Natural killer cell treated with Interleukin-12 subunit alpha and Interleukin-12 subunit beta and Interleukin-15 and Interleukin-18, amount 100 ng/mL, for 72 hours (primary cell): ENCODE measurements at regions not wholly inside any gene's neighbourhood (a gene's known extent, or its start where the extent isn't known, plus 50 kb on each side); places are given as distances from the start of the nearest gene placed in this dataset.

Experiments used
- ATAC-seq, 2 donors: fragments of 150-1000 bp; cut with Tn5 transposase in 1 of 2; sonication (Bioruptor Pico), chemical (Tn5 transposase) in 1 of 2; 2 replicates each; pipeline ENCODE4 v1.10.0; 2021
- DNase-seq: peaks from one replicate; pipeline ENCODE4 v3.0.0; 2022; ENCODE audit warnings: low spot score
- H3K27ac Mint-ChIP-seq, 2 donors: 1 replicate in 1 of 2; 2 replicates in 1 of 2; pipeline ENCODE4 v1.8.0; 2022; ENCODE audit warnings: mixed read lengths in 2 of 2, mild to moderate bottlenecking in 1 of 2, moderate library complexity in 1 of 2
- H3K27me3 Mint-ChIP-seq, 2 donors: 1 replicate in 1 of 2; 2 replicates in 1 of 2; pipeline ENCODE4 v1.8.0; 2022; ENCODE audit warnings: mixed read lengths in 2 of 2
- H3K36me3 Mint-ChIP-seq: one replicate; pipeline ENCODE4 v1.8.0; 2022; ENCODE audit warnings: mixed read lengths
- H3K4me1 Mint-ChIP-seq, 2 donors: 1 replicate in 1 of 2; 2 replicates in 1 of 2; pipeline ENCODE4 v1.8.0; 2022; ENCODE audit warnings: low read depth in 2 of 2, mixed read lengths in 2 of 2, mild to moderate bottlenecking in 1 of 2
- H3K4me3 Mint-ChIP-seq: one replicate; pipeline ENCODE4 v1.8.0; 2022; ENCODE audit warnings: mixed read lengths
- H3K9me3 Mint-ChIP-seq: 2 replicates; pipeline ENCODE4 v1.8.0; 2022; ENCODE audit warnings: mixed read lengths

DNA sequence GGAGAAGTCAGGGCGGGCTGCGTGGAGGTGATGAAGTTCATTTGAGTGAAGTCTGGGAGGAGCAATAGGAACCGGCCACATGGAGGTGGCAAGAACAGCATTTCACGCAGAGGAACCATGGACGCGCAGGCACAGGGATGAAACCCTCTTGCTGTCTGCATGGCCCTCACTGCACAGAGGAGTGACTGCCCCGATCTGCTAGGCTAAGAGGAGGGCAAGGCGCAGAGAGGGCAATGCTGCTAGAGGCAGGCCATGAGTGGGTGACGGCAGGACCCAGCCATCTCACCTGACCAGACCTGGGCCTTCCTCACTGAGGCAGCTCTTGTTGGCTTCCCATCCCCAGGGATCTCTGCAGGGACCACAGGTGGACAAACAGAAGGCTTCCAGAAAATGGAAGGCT lies 90.3 kb downstream of the BARX1 start:
- no peaks in the 10 kb centered on the region for H3K36me3 Mint-ChIP-seq
- H3K27me3 Mint-ChIP-seq: peaks cover 17 to 42% of the 10 kb centered on the region in 2 donors
- H3K9me3 Mint-ChIP-seq: no peaks in the 10 kb centered on the region
- H3K4me1 Mint-ChIP-seq: no peaks in the 10 kb centered on the region
- DNase-seq (no peak), ATAC-seq (no peak)
- H3K4me3 Mint-ChIP-seq: no peak overlapping the region
- no peak overlapping the region for H3K27ac Mint-ChIP-seq

GRCh38 chr9:93864032-93864431 lies 91.1 kb downstream of the BARX1 start:
- Mint-ChIP-seq H3K27me3 (peaks cover 20 to 40% of the 10 kb centered on the region in 2 donors), H3K4me1 (no peaks in the 10 kb centered on the region), H3K4me3 (no peak overlapping the region), H3K9me3 (no peaks in the 10 kb centered on the region), H3K36me3 (no peaks in the 10 kb centered on the region), H3K27ac (no peak overlapping the region)
- ATAC-seq (no peak), DNase-seq (no peak)

DNA sequence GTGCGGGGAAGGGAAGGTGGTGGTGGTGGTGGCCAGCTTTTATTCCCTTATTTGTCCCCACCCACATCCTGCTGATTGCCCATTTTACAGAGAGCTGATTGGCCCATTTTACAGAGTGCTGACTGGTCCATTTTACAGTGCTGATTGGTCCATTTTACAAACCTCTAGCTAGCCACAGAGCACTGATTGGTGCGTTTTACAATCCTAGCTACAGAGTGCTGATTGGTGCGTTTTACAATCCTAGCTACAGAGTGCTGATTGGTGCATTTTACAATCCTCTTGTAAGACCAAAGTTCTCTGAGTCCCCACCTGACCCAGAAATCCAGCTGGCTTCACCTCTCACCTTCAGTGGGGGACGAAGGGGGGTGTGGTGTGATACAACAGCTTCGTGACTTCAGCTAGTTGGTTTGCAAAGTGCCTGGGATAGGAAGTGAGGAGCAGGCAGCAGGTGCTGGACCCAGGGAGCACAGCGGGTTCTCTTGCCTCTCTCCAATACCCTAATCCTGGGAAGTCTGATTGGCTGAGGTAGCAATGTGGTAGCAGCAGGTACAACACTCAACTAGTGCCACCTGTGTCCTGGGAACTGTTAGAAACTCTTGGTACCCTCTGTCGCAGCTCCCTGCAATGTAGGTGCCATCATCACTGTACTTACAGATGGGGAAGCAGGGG lies 92.1 kb downstream of the BARX1 start:
- ATAC-seq: no peak
- no peak overlapping the region for H3K4me3 Mint-ChIP-seq
- peaks cover 26 to 40% of the 10 kb centered on the region in 2 donors for H3K27me3 Mint-ChIP-seq
- H3K36me3 Mint-ChIP-seq: no peaks in the 10 kb centered on the region
- no peaks in the 10 kb centered on the region for H3K4me1 Mint-ChIP-seq
- H3K9me3 Mint-ChIP-seq: no peaks in the 10 kb centered on the region
- H3K27ac Mint-ChIP-seq: no peak overlapping the region
- DNase-seq: no peak

DNA sequence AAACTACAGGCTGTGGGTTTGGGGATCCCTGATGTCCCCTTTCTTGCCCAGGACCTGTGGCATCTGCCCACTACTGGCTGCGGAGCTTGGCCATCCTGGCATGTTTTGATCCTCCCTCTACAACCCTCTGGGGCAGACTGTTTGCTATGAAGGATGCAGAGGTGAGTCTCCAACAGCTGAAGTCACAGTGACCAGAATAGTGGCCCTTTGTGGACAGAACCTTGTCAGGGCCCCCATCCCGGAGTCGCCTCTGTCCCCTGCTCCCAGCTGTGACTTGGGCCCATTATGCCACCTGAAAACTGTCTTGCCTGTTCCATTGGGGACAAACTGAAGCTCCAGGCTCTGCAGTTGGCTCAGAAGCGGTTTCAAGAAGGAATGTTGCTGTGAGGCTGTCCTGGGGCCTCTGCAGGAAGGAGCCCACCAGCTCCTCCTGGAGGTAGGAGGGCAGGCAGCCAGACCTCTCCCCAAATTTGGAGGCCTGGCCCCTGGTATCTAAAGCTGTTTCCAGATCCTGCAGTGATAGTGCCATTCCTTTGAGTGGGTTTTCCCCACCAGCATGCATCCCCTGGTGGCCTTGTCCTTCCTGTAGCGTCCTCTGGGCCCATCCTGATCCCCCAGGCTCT lies 93.3 kb downstream of the BARX1 start:
- Mint-ChIP-seq H3K27me3 (peaks cover 31 to 45% of the 10 kb centered on the region in 2 donors), H3K27ac (no peak overlapping the region), H3K4me3 (no peak overlapping the region), H3K36me3 (no peaks in the 10 kb centered on the region), H3K4me1 (no peaks in the 10 kb centered on the region), H3K9me3 (no peaks in the 10 kb centered on the region)
- no peak for ATAC-seq
- no peak for DNase-seq

GRCh38 chr9:93860694-93861658 lies 94.2 kb downstream of the BARX1 start:
- Mint-ChIP-seq H3K4me3 (no peak overlapping the region), H3K27me3 (peaks cover 38 to 54% of the 10 kb centered on the region in 2 donors), H3K9me3 (no peaks in the 10 kb centered on the region), H3K27ac (no peak overlapping the region), H3K36me3 (no peaks in the 10 kb centered on the region), H3K4me1 (no peaks in the 10 kb centered on the region)
- ATAC-seq: no peak
- no peak for DNase-seq

DNA sequence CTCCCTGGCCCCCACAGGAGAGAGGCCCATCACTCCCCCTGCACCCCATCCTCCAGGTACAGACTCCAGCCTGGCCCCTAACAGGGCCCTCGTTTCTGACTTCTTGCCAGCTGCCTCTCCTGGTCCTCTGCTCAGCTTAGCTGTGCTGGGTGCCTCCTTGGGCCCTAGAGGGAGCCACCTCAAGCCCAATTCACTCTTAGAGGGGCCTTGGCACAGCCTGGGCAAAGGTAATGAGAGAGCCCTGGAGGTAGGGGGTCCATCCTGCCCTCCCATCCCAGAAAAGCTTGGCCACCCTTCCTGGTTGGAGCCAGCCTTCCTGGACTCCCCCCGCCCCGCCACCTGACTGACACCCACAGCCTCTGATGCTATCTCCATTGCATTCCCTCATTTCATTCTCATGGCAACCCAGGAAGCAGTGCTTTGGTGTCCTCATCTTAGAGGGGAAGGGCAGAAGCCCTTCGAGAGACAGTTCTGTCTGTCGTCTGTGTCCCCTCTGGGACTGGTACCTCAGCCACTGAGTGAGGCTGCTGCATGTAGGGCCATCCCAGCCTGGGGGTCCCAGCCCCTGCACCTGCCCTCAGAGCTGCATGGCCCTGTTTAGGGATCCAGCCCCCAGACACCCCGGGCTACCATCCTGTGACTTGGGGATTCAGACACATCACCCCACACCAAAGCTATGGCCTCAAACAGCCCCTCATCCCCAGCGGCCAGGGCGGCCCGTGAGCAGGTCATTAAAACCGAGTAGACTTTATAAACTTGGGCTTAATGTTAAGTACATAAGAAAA lies 95.5 kb downstream of the BARX1 start:
- no peak for DNase-seq
- Mint-ChIP-seq H3K27ac (no peak overlapping the region), H3K27me3 (peaks cover 48 to 67% of the 10 kb centered on the region in 2 donors), H3K9me3 (peaks cover 3% of the 10 kb centered on the region), H3K4me1 (no peaks in the 10 kb centered on the region), H3K4me3 (no peak overlapping the region), H3K36me3 (no peaks in the 10 kb centered on the region)
- ATAC-seq: no peak

GRCh38 chr9:93857528-93857927 lies 97.6 kb downstream of the BARX1 start:
- no peak for ATAC-seq
- Mint-ChIP-seq H3K27ac (no peak overlapping the region), H3K27me3 (peaks cover 51 to 77% of the 10 kb centered on the region in 2 donors), H3K4me3 (no peak overlapping the region), H3K9me3 (peaks cover 3% of the 10 kb centered on the region), H3K36me3 (no peaks in the 10 kb centered on the region), H3K4me1 (no peaks in the 10 kb centered on the region)
- no peak for DNase-seq

DNA sequence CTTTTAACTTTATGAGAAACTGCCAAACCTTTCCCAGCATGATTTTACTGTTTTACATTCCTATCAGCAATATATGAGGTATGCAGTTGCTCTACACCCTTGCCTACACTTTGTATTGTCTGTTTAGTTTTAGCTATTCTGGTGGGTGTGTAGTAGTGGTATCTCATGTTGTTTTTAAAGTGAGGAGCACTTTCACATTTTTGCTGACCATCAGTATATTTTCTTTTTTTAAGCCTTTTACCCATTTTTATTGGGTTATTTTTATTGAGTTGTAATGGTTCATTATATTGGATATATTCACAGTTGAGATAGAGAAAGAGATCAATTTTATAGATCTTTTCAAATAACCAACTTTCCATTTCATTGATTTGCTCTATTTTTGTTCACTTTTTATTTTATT lies 102.4 kb downstream of the BARX1 start:
- H3K27me3 Mint-ChIP-seq: peaks cover 47 to 76% of the 10 kb centered on the region in 2 donors
- H3K36me3 Mint-ChIP-seq: no peaks in the 10 kb centered on the region
- no peaks in the 10 kb centered on the region for H3K4me1 Mint-ChIP-seq
- ATAC-seq (no peak), DNase-seq (no peak)
- peaks cover 3% of the 10 kb centered on the region for H3K9me3 Mint-ChIP-seq
- H3K27ac Mint-ChIP-seq: no peak overlapping the region
- H3K4me3 Mint-ChIP-seq: no peak overlapping the region

- Mint-ChIP-seq H3K4me1 (no peaks in the 10 kb centered on the region), H3K9me3 (no peaks in the 10 kb centered on the region), H3K4me3 (no peak overlapping the region), H3K36me3 (no peaks in the 10 kb centered on the region), H3K27me3 (peaks cover 44 to 71% of the 10 kb centered on the region in 2 donors), H3K27ac (no peak overlapping the region)
- DNase-seq: no peak
- ATAC-seq: no peak
Observed at GRCh38 chr9:93846349-93846748, 108.8 kb downstream of the BARX1 start.

GRCh38 chr9:93843396-93843795 lies 111.8 kb downstream of the BARX1 start:
- no peak for ATAC-seq
- H3K27ac Mint-ChIP-seq: no peak overlapping the region
- peaks cover 31 to 53% of the 10 kb centered on the region in 2 donors for H3K27me3 Mint-ChIP-seq
- no peaks in the 10 kb centered on the region for H3K4me1 Mint-ChIP-seq
- H3K36me3 Mint-ChIP-seq: no peaks in the 10 kb centered on the region
- no peak for DNase-seq
- H3K4me3 Mint-ChIP-seq: no peak overlapping the region
- no peaks in the 10 kb centered on the region for H3K9me3 Mint-ChIP-seq

- H3K27me3 Mint-ChIP-seq: peaks cover 30 to 43% of the 10 kb centered on the region in 2 donors
- peaks cover under 1% of the 10 kb centered on the region for H3K9me3 Mint-ChIP-seq
- H3K4me1 Mint-ChIP-seq: peaks cover 0 to 4% of the 10 kb centered on the region in 2 donors
- ATAC-seq (no peak), DNase-seq (no peak)
- no peak overlapping the region for H3K27ac Mint-ChIP-seq
- no peak overlapping the region for H3K4me3 Mint-ChIP-seq
- H3K36me3 Mint-ChIP-seq: no peaks in the 10 kb centered on the region
Observed at GRCh38 chr9:93830606-93831005, 124.5 kb downstream of the BARX1 start.

DNA sequence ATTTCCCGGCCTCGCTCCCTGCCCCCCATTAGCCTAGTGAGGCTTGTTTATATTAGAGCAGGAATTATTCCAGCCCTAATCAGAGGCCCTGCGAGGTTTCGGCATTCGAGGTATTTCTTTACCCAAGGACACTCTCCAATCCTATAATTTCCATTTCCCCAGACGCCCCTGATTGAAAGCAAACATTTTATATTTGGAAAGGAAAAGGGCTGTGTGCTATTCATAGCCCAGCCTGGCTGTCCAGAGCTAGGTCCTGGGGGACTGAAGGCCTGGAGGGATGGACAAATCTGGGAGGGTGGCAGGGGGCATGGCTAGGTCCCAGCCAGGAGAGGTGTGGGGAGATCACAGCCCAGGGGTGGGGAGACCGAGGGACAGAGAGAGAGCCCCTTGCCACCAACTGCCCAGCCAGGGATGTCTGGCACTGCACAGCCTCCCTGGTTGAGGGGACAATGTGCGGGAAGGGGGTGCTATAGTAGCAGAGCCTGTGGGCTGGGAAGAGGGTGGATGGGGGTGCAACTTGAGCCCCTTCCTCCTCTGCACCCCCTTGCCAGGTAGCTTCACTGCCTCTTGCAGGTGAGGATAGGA lies 125.1 kb downstream of the BARX1 start:
- Mint-ChIP-seq H3K27me3 (peaks cover 29 to 42% of the 10 kb centered on the region in 2 donors), H3K4me3 (no peak overlapping the region), H3K9me3 (no peaks in the 10 kb centered on the region), H3K4me1 (peaks cover 0 to 4% of the 10 kb centered on the region in 2 donors), H3K36me3 (no peaks in the 10 kb centered on the region), H3K27ac (no peak overlapping the region)
- peak in 1 of 2 donors; percentile 22 for ATAC-seq
- DNase-seq: no peak
